NCI-H1048 (cell line): ENCODE measurements at regions not wholly inside any gene's neighbourhood (a gene's known extent, or its start where the extent isn't known, plus 50 kb on each side); places are given as distances from the start of the nearest gene placed in this dataset.
"Not testable (repeated sequence)": the region's sequence is repeated elsewhere in the genome, so short reads cannot be mapped to it uniquely, and the experiment has no call there.

Experiments
- DNase-seq: peaks from one replicate; lab custom pipeline; 2025; lab: John Stamatoyannopoulos, UW

GRCh38 chr2:72031346-72032110 is 116.1 kb downstream of the CYP26B1 start:
- no peak for DNase-seq

GRCh38 chr2:72028996-72029395 is 118.7 kb downstream of the CYP26B1 start:
- DNase-seq: no peak

DNA sequence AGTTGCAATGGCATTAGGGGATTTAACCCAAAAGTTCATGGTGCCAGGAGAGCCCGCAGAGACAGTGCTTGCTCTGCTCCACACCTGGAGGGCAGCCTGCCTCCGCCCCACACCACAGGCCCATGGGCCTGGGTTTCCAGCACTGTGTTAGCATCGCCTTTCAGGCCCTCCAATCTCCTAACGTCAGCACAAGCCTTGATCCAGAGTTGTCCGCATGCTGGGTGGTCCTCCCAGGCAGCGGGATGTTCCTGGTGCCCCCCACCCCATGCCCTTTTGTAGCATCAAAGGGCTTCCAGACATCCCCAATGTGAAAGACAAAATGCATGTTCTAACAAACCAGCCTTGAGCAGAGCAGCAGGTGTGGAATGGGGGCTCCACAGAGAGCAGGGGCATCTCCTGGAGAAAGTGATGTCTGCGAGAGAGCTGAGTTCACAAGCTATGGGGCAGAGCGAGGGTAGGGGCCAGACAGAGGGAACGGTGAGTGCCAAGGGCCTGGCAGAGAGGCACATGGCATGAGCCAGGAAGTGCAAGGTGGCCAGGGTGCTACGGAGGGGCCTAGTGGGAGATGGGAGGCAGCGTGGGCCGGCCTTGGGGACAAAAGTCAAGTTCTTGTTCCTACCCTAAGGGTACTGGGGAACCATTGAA is 119.2 kb downstream of the CYP26B1 start:
- DNase-seq: no peak

DNA sequence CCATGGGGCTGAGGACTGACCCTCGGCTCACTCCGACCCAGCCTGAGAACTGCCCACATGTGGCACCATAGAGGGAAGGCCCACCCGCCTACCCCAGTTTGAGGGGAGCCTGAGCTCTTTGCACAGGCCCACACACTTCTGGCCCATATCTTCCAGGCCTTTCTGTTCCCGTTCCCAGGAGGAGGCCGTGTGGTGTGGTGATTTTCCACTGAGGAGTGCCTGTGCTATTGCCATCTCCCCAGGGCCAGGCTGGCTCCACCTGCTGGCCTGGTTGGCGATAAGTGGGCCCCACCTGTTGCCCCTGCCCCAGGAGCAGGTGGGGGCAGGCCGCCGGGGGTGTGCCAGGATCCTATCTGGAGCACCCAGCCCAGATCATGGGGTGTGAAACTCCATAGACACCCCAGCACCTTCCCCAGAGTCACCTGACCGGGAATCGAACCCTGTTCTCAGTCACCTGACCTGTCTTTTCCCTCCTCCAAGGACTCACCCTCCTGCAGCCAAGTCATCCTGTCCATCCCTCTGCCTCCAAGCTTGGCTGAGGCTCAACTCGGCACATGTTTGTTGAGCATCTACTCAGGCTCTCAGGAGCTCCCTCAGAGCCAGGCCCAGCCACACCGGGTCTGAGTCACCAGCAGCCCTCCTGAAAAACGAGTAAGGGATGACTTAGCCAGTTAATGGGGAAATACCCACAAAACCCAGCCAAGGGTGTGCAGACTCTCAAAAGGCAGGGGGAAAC is 120.1 kb downstream of the CYP26B1 start:
- no peak for DNase-seq

- no peak for DNase-seq
Measured at GRCh38 chr2:72026819-72027425, 120.7 kb downstream of the CYP26B1 start.

GRCh38 chr2:72024451-72025175 is 123.0 kb downstream of the CYP26B1 start:
- no peak for DNase-seq

DNA sequence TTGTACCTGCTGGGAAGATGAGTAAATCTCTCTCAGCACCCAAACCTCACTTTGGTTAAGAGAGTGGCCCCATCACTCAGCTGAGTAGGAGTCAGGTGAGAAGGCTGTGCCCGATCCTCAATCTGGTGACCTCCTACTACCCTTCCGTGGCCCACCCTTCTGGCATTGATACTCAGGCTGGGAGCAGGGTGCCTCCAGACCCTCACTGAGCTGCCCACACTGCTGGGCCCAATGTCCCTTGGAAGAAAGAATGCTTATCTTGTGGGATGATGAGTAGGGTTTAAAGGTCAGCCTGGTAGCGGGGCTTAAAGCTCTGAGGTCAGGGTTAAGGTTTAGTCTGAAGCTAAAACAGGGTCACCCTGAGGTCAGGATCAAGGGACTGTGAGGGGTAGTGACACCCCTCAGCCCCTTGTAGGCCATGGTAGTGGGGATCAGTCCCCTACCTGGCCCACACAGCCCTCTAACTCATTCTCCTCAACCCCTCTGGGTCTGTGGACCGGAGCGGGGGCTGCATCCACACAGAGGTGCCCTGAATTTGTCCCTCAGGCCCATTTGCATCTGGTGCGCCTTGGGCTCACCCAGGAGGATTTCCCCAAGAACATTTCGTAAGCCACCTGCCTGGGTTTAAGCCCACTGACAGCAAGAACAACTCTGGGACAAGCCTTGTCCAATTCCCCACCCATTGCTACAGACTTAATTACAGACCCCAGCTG is 123.8 kb downstream of the CYP26B1 start:
- DNase-seq: no peak

DNA sequence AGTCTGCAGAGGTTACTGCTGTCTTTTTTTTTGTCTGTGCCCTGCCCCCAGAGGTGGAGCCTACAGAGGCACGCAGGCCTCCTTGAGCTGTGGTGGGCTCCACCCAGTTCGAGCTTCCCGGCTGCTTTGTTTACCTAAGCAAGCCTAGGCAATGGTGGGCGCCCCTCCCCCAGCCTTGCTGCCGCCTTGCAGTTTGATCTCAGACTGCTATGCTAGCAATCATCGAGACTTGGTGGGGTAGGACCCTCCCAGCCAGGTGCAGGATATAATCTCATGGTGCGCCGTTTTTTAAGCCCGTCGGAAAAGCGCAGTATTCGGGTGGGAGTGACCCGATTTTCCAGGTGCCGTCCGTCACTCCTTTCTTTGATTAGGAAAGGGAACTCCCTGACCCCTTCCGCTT is 126.3 kb downstream of the CYP26B1 start:
- not testable (repeated sequence) for DNase-seq

GRCh38 chr2:72015266-72015665 is 132.4 kb downstream of the CYP26B1 start:
- DNase-seq: no peak

- no peak for DNase-seq
Measured at GRCh38 chr2:72014831-72015230, 132.8 kb downstream of the CYP26B1 start.

DNA sequence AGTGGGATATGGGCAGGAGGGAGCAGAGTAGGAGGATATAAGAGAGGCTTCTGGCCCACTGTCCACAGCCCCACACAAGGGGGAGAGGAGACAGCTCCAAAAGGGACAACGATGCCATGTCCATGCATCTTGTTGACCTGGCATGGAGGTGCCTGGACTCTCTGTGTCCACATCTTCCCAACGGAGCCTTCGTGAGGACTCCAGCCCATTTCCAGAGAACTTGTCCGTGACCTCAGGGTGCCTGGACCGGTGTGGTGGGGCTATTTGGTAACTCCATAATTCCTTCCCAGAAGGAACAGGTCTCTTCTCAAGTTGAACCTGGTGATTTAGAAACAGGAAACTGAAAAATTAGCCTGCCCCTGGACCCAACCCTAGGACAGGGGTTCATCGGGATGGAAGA is 133.9 kb downstream of the CYP26B1 start:
- no peak for DNase-seq

- no peak for DNase-seq
Measured at GRCh38 chr2:72012886-72013574, 134.6 kb downstream of the CYP26B1 start.

GRCh38 chr2:72011791-72012190 is 135.9 kb downstream of the CYP26B1 start:
- no peak for DNase-seq

- DNase-seq: no peak
Measured at GRCh38 chr2:72011370-72011689, 136.3 kb downstream of the CYP26B1 start.

DNA sequence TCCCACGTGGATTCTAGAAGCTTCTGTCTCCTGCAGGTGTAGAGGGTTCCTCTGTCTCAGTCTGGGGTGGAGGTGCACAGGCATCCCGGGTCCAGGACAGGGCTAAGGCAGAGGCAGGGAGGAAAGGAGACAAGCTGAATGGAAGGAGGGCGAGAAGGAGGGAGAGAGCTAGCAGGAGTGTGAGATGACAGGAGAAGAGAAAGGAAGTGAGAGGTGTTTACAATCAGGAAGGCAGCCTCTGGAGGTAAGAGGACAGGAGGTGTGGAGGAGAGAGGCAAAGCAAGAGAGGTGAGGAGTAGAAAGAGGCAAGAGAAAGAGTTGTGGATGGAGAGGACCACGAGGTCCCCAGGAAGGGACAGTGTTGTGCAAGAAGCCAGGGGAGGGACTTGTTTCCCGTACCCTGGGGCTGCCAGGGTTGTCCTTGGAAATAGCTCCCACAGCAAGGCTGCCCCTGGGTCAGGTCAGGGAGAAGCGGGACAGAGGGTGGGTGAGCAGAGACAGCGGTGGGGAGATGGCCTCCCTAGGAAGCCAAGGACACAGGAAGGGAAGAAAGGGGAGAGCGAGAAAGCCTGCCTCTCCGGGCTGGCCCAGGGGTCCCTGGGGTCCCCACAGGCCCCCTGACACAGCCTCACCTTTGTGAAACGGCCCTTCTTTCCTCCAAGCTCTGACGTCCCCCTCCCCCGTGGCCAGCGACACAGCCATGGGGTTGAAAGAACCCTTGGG is 136.9 kb downstream of the CYP26B1 start:
- no peak for DNase-seq

DNA sequence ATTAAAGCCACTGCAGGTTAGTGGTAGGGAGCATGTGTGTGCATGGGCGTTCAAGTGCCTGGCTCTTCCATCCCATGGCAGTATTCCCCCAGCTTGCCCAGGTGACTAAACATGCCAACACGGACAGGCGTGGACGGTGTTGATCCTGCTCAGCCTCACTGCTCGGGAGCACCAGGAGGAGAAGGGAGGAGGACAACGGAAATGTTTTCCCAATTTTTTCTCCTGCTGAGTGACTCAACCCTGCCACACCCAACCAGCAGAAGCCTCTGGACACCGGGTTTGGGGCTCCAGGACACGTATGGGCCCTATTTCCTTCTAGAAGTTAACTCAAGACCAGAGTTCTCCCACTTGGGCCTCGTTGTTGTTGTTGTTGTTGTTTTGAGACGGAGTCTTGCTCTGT is 139.1 kb downstream of the CYP26B1 start:
- DNase-seq: no peak

- DNase-seq: no peak
Measured at GRCh38 chr2:72007402-72007801, 140.3 kb downstream of the CYP26B1 start.

DNA sequence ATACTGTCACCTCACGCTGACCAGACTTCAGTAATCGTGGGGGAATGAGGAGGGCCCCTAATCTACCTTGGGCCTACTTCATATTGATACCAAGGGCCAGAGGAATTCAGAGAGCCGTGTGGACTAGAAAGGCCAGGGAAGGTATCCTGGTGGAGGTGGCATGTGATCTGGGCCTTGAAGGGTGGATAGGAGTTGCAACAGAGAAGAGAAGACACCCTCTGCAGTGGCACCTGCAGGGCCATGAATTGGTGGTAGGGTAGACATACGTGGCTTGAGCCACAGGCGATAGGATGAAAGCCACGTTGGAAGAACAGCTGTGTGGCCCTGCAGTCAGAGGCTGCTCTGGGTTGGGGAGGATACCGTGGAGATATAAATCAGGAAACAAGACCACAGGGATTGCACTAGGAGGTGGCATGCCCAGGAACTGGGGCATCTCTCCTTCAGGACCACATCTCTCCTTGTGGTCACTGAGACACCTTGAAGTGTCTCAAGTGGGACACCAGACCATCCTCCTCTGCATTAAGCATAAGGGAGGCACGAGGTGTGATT is 141.4 kb downstream of the CYP26B1 start:
- no peak for DNase-seq

DNA sequence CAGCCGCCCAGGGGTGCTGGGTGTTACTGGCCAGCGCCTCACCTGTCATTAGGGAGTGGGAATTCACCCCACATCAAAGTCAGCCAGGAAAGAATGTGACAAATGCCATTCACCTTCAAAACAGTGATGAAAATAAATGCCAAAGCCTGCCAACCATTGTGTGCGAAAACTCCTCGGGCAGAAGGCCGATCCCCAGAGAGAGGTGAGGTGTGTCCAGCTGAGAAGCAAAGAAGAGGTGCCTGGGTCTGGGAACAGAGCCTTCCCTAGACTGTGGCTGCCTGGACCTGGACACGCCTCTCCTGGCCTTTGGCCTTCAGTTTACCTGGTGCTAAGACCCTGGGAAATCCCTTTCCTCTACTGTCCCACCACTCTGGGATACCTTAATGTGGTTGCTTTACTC is 142.7 kb downstream of the CYP26B1 start:
- no peak for DNase-seq
